IMR-90 (cell line): ENCODE measurements at regions not wholly inside any gene's neighbourhood (a gene's known extent, or its start where the extent isn't known, plus 50 kb on each side); places are given as distances from the start of the nearest gene placed in this dataset.
"Not testable (repeated sequence)": the region's sequence is repeated elsewhere in the genome, so short reads cannot be mapped to it uniquely, and the experiment has no call there.

Experiments used
- ATAC-seq: fragments of 200-7000 bp; cut with Tn5 transposase; 2 replicates; pipeline ENCODE4 v1.9.1; 2020; ENCODE audit warnings: low read depth, mild to moderate bottlenecking, moderate library complexity
- BruUV-seq: library from RNA; stranded (reverse); fragments of 400-500 nt; replicated peaks from 2 replicates; lab custom pipeline; 2021; lab: Mats Ljungman, UMichigan
- CTCF ChIA-PET: fragments of 300-600 bp; formaldehyde crosslinking; extraction: SDS; loops from one replicate; lab custom pipeline; 2021; ENCODE audit warnings: antibody characterized with exemption; lab: Yijun Ruan, JAX
- POLR2A ChIA-PET: fragments of 300-600 bp; sonication (Branson Sonifier 250); formaldehyde crosslinking; loops from one replicate; lab custom pipeline; 2022; ENCODE audit warnings: antibody characterized with exemption; ENCODE audit not compliant: unreplicated experiment; lab: Charles Lee
- DNase-seq: peaks from one replicate; pipeline ENCODE4 v3.0.0; 2013
- H2AFZ ChIP-seq: replicated peaks from 2 replicates; pipeline ENCODE3; 2013; ENCODE audit warnings: low read length, mild to moderate bottlenecking; ENCODE audit not compliant: poor library complexity
- H2AK5ac ChIP-seq: 2 replicates; pipeline ENCODE4 v1.6.1; 2013; ENCODE audit warnings: low read depth, low read length, inconsistent platforms
- H2AK9ac ChIP-seq: replicated peaks from 2 replicates; pipeline ENCODE3; 2013; ENCODE audit warnings: mild to moderate bottlenecking, low read depth, low read length, moderate library complexity; ENCODE audit not compliant: poor library complexity
- H2BK120ac ChIP-seq: 2 replicates; pipeline ENCODE4 v1.6.1; 2013; ENCODE audit warnings: low read depth, low read length, inconsistent platforms
- H2BK15ac ChIP-seq: 3 replicates; pipeline ENCODE4 v1.6.1; 2013; ENCODE audit warnings: low read depth, low read length, inconsistent platforms
- H2BK20ac ChIP-seq: 2 replicates; pipeline ENCODE4 v1.6.1; 2013; ENCODE audit warnings: low read depth, mild to moderate bottlenecking, inconsistent platforms, low read length, moderate library complexity
- H2BK5ac ChIP-seq: 2 replicates; pipeline ENCODE4 v1.6.1; 2013; ENCODE audit warnings: mild to moderate bottlenecking, low read depth, low read length, inconsistent platforms; ENCODE audit not compliant: poor library complexity, severe bottlenecking
- H3K14ac ChIP-seq: replicated peaks from 2 replicates; pipeline ENCODE4 v1.6.1; 2013; ENCODE audit warnings: low read depth, low read length, inconsistent platforms
- H3K18ac ChIP-seq: 2 replicates; pipeline ENCODE4 v1.6.1; 2013; ENCODE audit warnings: low read depth, low read length, control low read depth
- H3K23ac ChIP-seq: 2 replicates; pipeline ENCODE4 v1.6.1; 2013; ENCODE audit warnings: low read depth, low read length, inconsistent platforms
- H3K27ac ChIP-seq: 2 replicates; pipeline ENCODE4 v1.5.1; 2013; ENCODE audit warnings: mild to moderate bottlenecking, control low read depth, low read length; ENCODE audit not compliant: insufficient read depth
- H3K27me3 ChIP-seq: 2 replicates; pipeline ENCODE4 v1.6.1; 2013; ENCODE audit warnings: low read length; ENCODE audit not compliant: control insufficient read depth, insufficient read depth
- H3K36me3 ChIP-seq: 2 replicates; pipeline ENCODE4 v1.6.1; 2013; ENCODE audit warnings: low read length, mixed read lengths; ENCODE audit not compliant: control insufficient read depth, insufficient read depth
- H3K4ac ChIP-seq: 2 replicates; pipeline ENCODE4 v1.6.1; 2013; ENCODE audit warnings: low read depth, low read length, inconsistent platforms
- H3K4me1 ChIP-seq: 2 replicates; pipeline ENCODE4 v1.6.1; 2013; ENCODE audit warnings: low read length, mixed read lengths; ENCODE audit not compliant: control insufficient read depth, insufficient read depth
- H3K4me2 ChIP-seq: 2 replicates; pipeline ENCODE4 v1.6.1; 2013; ENCODE audit warnings: low read depth, mild to moderate bottlenecking, control low read depth, low read length, moderate library complexity
- H3K4me3 ChIP-seq: 2 replicates; pipeline ENCODE4 v1.5.1; 2013; ENCODE audit warnings: low read depth, mild to moderate bottlenecking, control low read depth, low read length, moderate library complexity; ENCODE audit not compliant: insufficient read depth
- H3K56ac ChIP-seq: 2 replicates; pipeline ENCODE4 v1.6.1; 2013; ENCODE audit warnings: low read length, inconsistent platforms; ENCODE audit not compliant: insufficient read depth; ENCODE audit errors: extremely low read depth
- H3K79me1 ChIP-seq, 2 experiments: 2 replicates each; pipeline ENCODE4 v1.6.1; 2013; ENCODE audit warnings: low read length in 2 of 2, inconsistent platforms in 1 of 2, low read depth in 1 of 2
- H3K9ac ChIP-seq: 2 replicates; pipeline ENCODE4 v1.6.1; 2013; ENCODE audit warnings: low read depth, low read length, control low read depth
- H3K9me1 ChIP-seq: 2 replicates; pipeline ENCODE4 v1.6.1; 2013; ENCODE audit warnings: low read length, inconsistent platforms; ENCODE audit not compliant: insufficient read depth
- H3K9me3 ChIP-seq: 2 replicates; pipeline ENCODE4 v1.6.1; 2013; ENCODE audit warnings: low read length; ENCODE audit not compliant: control insufficient read depth, insufficient read depth
- H4K20me1 ChIP-seq: 2 replicates; pipeline ENCODE4 v1.6.1; 2013; ENCODE audit warnings: low read length, inconsistent platforms; ENCODE audit not compliant: insufficient read depth
- H4K5ac ChIP-seq: 2 replicates; pipeline ENCODE4 v1.6.1; 2013; ENCODE audit warnings: mild to moderate bottlenecking, low read depth, low read length, control low read depth
- H4K8ac ChIP-seq, 2 experiments: 2 replicates each; pipeline ENCODE4 v1.6.1; 2013; ENCODE audit warnings: low read depth in 2 of 2, low read length in 2 of 2, control low read depth in 1 of 2, inconsistent platforms in 1 of 2
- H4K91ac ChIP-seq: 2 replicates; pipeline ENCODE4 v1.6.1; 2013; ENCODE audit warnings: low read depth, low read length, inconsistent platforms; ENCODE audit not compliant: insufficient read depth
- WGBS, 2 experiments: methylation state at CpG; one replicate each; pipeline versions ENCODE4 v1.1.5 to v1.1.7; 2013; ENCODE audit warnings: missing lambda C conversion rate in 2 of 2; ENCODE audit not compliant: insufficient read length in 1 of 2; ENCODE audit errors: extremely low coverage in 2 of 2; 5-methylcytosine and 5-hydroxymethylcytosine counted together
- dilution Hi-C: fragments of 300-500 bp; cut with HindIII; formaldehyde crosslinking; loops from one replicate; pipeline ENCODE4 v1.14.3; 2018; ENCODE audit warnings: low sequenced_read_pairs; ENCODE audit not compliant: unreplicated experiment
- in situ Hi-C: fragments of 300-500 bp; cut with MboI; formaldehyde crosslinking; loops from 3 replicates; pipeline ENCODE4 v1.14.3; 2019; ENCODE audit warnings: low sequenced_read_pairs, inconsistent platforms, mixed read lengths
- intact Hi-C: fragments of 100-400 bp; cut with micrococcal nuclease; formaldehyde crosslinking; loops from 2 replicates; pipeline ENCODE4 v1.10.0; 2022

- peak overlapping the region; percentile 60; the same call in 1 of the 2 replicates for H2BK120ac ChIP-seq
- H3K23ac ChIP-seq, H2BK20ac ChIP-seq, H2AK9ac ChIP-seq, H3K4me3 ChIP-seq, H3K9me1 ChIP-seq, H3K9ac ChIP-seq, DNase-seq, ATAC-seq, H4K5ac ChIP-seq, BruUV-seq, H4K20me1 ChIP-seq, H3K4me2 ChIP-seq, in situ Hi-C loops, H2AK5ac ChIP-seq, H3K56ac ChIP-seq, intact Hi-C loops, CTCF ChIA-PET, dilution Hi-C loops, H3K79me1 ChIP-seq, H3K4me1 ChIP-seq, H3K4ac ChIP-seq, H3K27me3 ChIP-seq, H3K14ac ChIP-seq, H2BK15ac ChIP-seq, POLR2A ChIA-PET, H2BK5ac ChIP-seq, H4K91ac ChIP-seq, H2AFZ ChIP-seq, H3K36me3 ChIP-seq, H4K8ac ChIP-seq, H3K9me3 ChIP-seq: not testable (repeated sequence)
- H3K27ac ChIP-seq, result peak overlapping the region; percentile 44; the same call in 1 of the 2 replicates
- no CpG with 5 or more reads among the region's 4 CpGs for whole genome bisulfite sequencing, 2 experiments
- peak overlapping the region; percentile 65; the same call in 1 of the 2 replicates for H3K18ac ChIP-seq
These were observed 202.5 kb upstream of the ZNF658 start for GRCh38 chr9:66698066-66698455.

DNA sequence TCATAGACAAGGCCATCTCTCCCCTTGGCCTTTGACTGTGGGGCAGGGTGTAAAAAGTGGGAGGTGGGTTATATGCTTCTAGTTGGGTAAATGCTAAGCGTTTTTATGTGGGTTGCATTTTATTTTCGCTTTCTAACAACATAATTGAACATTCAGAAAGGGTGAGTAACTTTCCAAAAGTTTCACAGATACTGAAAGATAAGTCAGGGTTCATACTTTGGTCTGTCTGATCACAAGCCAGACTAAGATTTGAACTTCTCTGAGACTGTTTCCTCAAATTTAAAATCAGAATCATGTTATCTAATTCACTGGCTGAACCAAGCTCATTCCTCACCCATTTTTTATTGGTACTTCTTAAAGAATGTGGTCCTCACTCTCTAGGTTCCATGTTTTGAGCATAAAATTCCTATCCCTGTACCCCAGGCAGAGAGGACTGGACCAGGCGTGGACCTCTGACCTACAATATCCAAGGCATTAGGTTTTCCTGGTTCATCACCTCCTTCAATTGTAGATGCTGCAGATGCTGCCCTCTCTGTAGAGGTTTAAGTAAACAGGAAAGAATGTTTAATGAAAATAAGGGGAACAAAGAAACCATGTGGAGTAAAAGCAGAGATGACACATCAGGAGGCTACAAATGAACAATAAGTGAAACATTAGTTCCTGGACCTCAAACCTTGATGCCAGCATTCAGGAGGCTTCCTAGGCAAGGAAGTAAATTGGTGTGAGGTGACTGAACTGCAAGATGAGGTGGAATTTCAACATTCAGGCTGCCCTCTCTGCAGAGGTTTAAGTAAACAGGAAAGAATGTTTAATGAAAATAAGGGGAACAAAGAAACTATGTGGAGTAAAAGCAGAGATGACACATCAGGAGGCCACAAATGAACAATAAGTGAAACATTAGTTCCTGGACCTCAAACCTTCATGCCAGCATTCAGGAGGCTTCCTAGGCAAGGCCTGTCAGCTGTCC lies 198.8 kb upstream of the ZNF658 start:
- BruUV-seq, H4K5ac ChIP-seq, H2BK5ac ChIP-seq, POLR2A ChIA-PET, H3K18ac ChIP-seq, H3K27me3 ChIP-seq, H2AK5ac ChIP-seq, H3K9me1 ChIP-seq, CTCF ChIA-PET, DNase-seq, H3K9me3 ChIP-seq, H3K79me1 ChIP-seq, H4K20me1 ChIP-seq, H2AK9ac ChIP-seq, H4K8ac ChIP-seq, H3K23ac ChIP-seq, H3K4me3 ChIP-seq, H2BK15ac ChIP-seq, H3K36me3 ChIP-seq, H3K4me1 ChIP-seq, H3K9ac ChIP-seq, H3K4ac ChIP-seq, H3K14ac ChIP-seq, in situ Hi-C loops, H2AFZ ChIP-seq, dilution Hi-C loops, intact Hi-C loops, H3K4me2 ChIP-seq: not testable (repeated sequence)
- ATAC-seq, result peak; percentile 60
- Histone ChIP-seq H2BK120ac (0 out of 2 replicates have a peak overlapping the region, but pooled peaks have one; percentile 54), H2BK20ac (peak overlapping the region; percentile 80; the same call in 1 of the 2 replicates), H4K91ac (0 out of 2 replicates have a peak overlapping the region, but pooled peaks have one; percentile 55), H3K27ac (peak overlapping the region; percentile 76; the same call in 1 of the 2 replicates), H3K56ac (0 out of 2 replicates have a peak overlapping the region, but pooled peaks have one; percentile 60)
- WGBS, 2 experiments, result no CpG with 5 or more reads among the region's 3 CpGs
